ENCODE measurements at regions not wholly inside any gene's neighbourhood (a gene's known extent, or its start where the extent isn't known, plus 50 kb on each side); places are given as distances from the start of the nearest gene placed in this dataset.

GRCh38 chr7:67777119-67777518, 780.5 kb downstream of the TYW1 start:
- Histone ChIP-seq H3K9me1 (ENCODE audit: insufficient read depth, low read length) (no peaks in the 10 kb centered on the region), H2BK5ac (ENCODE audit: low read depth, low read length, poor library complexity, severe bottlenecking) (no peak overlapping the region), H2BK20ac (ENCODE audit: low read depth, low read length) (no peak overlapping the region), H3K36me3 (ENCODE audit: control insufficient read depth, insufficient read depth, low read length) (no peaks in the 10 kb centered on the region), H4K5ac (ENCODE audit: low read depth, low read length) (no peak overlapping the region), H3K27me3 (ENCODE audit: control insufficient read depth, insufficient read depth, low read length) (no peaks in the 10 kb centered on the region), H4K91ac (ENCODE audit: insufficient read depth, low read depth, low read length) (no peak overlapping the region), H3K18ac (ENCODE audit: low read depth, low read length) (no peak overlapping the region), H3K14ac (replicated peaks; ENCODE audit: low read depth, low read length) (no peak overlapping the region), H3K27ac (ENCODE audit: insufficient read depth, low read length) (no peak overlapping the region), H3K4me2 (ENCODE audit: low read depth, low read length) (no peak overlapping the region), H3K4me3 (ENCODE audit: insufficient read depth, low read depth, low read length) (no peak overlapping the region), H2BK120ac (ENCODE audit: low read depth, low read length) (no peak overlapping the region), H2AK9ac (replicated peaks; ENCODE audit: low read depth, low read length, poor library complexity) (no peak overlapping the region), H3K79me1 (ENCODE audit: low read depth in 1 of 2, low read length in 2 of 2) (no peaks in the 10 kb centered on the region), H2AK5ac (ENCODE audit: low read depth, low read length) (no peak overlapping the region), H3K23ac (ENCODE audit: low read depth, low read length) (no peak overlapping the region), H3K9me3 (ENCODE audit: control insufficient read depth, insufficient read depth, low read length) (peaks cover 20% of the 10 kb centered on the region), H2BK15ac (ENCODE audit: low read depth, low read length) (no peak overlapping the region), H3K4me1 (ENCODE audit: control insufficient read depth, insufficient read depth, low read length) (no peaks in the 10 kb centered on the region), H3K9ac (ENCODE audit: low read depth, low read length) (no peak overlapping the region), H4K8ac (ENCODE audit: low read depth in 2 of 2, low read length in 2 of 2) (no peak overlapping the region), H2AFZ (replicated peaks; ENCODE audit: low read length, poor library complexity) (no peak overlapping the region), H3K4ac (ENCODE audit: low read depth, low read length) (no peak overlapping the region), H4K20me1 (ENCODE audit: insufficient read depth, low read length) (no peaks in the 10 kb centered on the region), H3K56ac (ENCODE audit: extremely low read depth, insufficient read depth, low read length) (no peak overlapping the region)
- dilution Hi-C loops (cut with HindIII; ENCODE audit: low sequenced_read_pairs, unreplicated experiment), result no loop called here
- CTCF ChIA-PET, result no interaction called here
- WGBS, 2 experiments (ENCODE audit: extremely low coverage in 2 of 2, insufficient read length in 1 of 2), result no CpG with 5 or more reads among the region's 3 CpGs
- no peak for DNase-seq
- ATAC-seq (ENCODE audit: low read depth), result no peak
- intact Hi-C loops (cut with micrococcal nuclease), result no loop called here
- TF ChIP-seq POLR2A (IDR thresholded peaks at IDR 0.05; ENCODE audit: low read depth, low read length) (no peak), SMC3 (IDR thresholded peaks at IDR 0.05; ENCODE audit: low read depth, low read length) (no peak), MAFK (IDR thresholded peaks at IDR 0.05; ENCODE audit: low read depth, low read length) (no peak), CHD1 (IDR thresholded peaks at IDR 0.05; ENCODE audit: low read depth, low read length) (no peak), FOS (IDR thresholded peaks at IDR 0.05; ENCODE audit: low read depth, low read length) (no peak), RAD21 (IDR thresholded peaks at IDR 0.05; ENCODE audit: low read length) (no peak)
- POLR2A ChIA-PET (ENCODE audit: unreplicated experiment), result no interaction called here
- no TSS peak for BruUV-seq (replicated peaks)
- in situ Hi-C loops (cut with MboI; ENCODE audit: low sequenced_read_pairs), result no loop called here

All from IMR-90 (cell line).